PC-3 (cell line): ENCODE measurements at regions not wholly inside any gene's neighbourhood (a gene's known extent, or its start where the extent isn't known, plus 50 kb on each side); places are given as distances from the start of the nearest gene placed in this dataset.

Experiments used
- CTCF ChIP-seq: fragments of 300-600 bp; sonication (generic); conservative IDR thresholded peaks from 2 replicates; pipeline ENCODE4 v1.5.1; 2017; ENCODE audit warnings: antibody characterized with exemption, low read depth, mild to moderate bottlenecking, low read length
- EZH2 ChIP-seq: fragments of 300-600 bp; sonication (generic); IDR thresholded peaks from one replicate; pipeline ENCODE4 v1.6.1; 2017; ENCODE audit warnings: antibody characterized with exemption, mild to moderate bottlenecking, low read length; ENCODE audit not compliant: unreplicated experiment
- EZH2phosphoT487 ChIP-seq: fragments of 300-600 bp; sonication (generic); IDR thresholded peaks from 2 replicates; pipeline ENCODE4 v1.6.1; 2018; ENCODE audit warnings: mild to moderate bottlenecking, antibody characterized with exemption, low read length, borderline replicate concordance

GRCh38 chr5:164824671-164825070 lies 1319.3 kb downstream of the MAT2B start:
- TF ChIP-seq CTCF (no peak), EZH2phosphoT487 (no peak), EZH2 (no peak)
